ENCODE measurements at regions not wholly inside any gene's neighbourhood (a gene's known extent, or its start where the extent isn't known, plus 50 kb on each side); places are given as distances from the start of the nearest gene placed in this dataset.
A peak's percentile ranks its signal among the peaks of the same experiment; 100 is the strongest.

- no peak for DNase-seq (ENCODE audit: low read depth)
- no peak overlapping the region for H3K4me3 ChIP-seq (ENCODE audit: low read depth, low read length)
- TF ChIP-seq CTCF (conservative IDR thresholded peaks at IDR 0.05; ENCODE audit: low read depth, low read length), result no peak
Observed at GRCh38 chr3:6803619-6804018, 57.3 kb upstream of the GRM7 start.

GRCh38 chr3:6805236-6805635, 55.7 kb upstream of the GRM7 start:
- peak; percentile 3 for DNase-seq (ENCODE audit: low read depth)
- no peak for TF ChIP-seq CTCF (conservative IDR thresholded peaks at IDR 0.05; ENCODE audit: low read depth, low read length)
- no peak overlapping the region for H3K4me3 ChIP-seq (ENCODE audit: low read depth, low read length)

GRCh38 chr3:6806991-6807390, 53.9 kb upstream of the GRM7 start:
- TF ChIP-seq CTCF (conservative IDR thresholded peaks at IDR 0.05; ENCODE audit: low read depth, low read length), result no peak
- no peak overlapping the region for H3K4me3 ChIP-seq (ENCODE audit: low read depth, low read length)
- no peak for DNase-seq (ENCODE audit: low read depth)

- DNase-seq (ENCODE audit: low read depth), result peak; percentile 1
- no peak overlapping the region for H3K4me3 ChIP-seq (ENCODE audit: low read depth, low read length)
- TF ChIP-seq CTCF (conservative IDR thresholded peaks at IDR 0.05; ENCODE audit: low read depth, low read length), result no peak
Observed at GRCh38 chr3:6807967-6808588, 52.8 kb upstream of the GRM7 start.

GRCh38 chr3:6809349-6809748, 51.6 kb upstream of the GRM7 start:
- TF ChIP-seq CTCF (conservative IDR thresholded peaks at IDR 0.05; ENCODE audit: low read depth, low read length), result no peak
- H3K4me3 ChIP-seq (ENCODE audit: low read depth, low read length), result no peak overlapping the region

More at GRCh38 chr3:6809349-6809748, 51.6 kb upstream of the GRM7 start:
- DNase-seq (ENCODE audit: low read depth), result no peak
